ENCODE measurements at regions not wholly inside any gene's neighbourhood (a gene's known extent, or its start where the extent isn't known, plus 50 kb on each side); places are given as distances from the start of the nearest gene placed in this dataset.

DNA sequence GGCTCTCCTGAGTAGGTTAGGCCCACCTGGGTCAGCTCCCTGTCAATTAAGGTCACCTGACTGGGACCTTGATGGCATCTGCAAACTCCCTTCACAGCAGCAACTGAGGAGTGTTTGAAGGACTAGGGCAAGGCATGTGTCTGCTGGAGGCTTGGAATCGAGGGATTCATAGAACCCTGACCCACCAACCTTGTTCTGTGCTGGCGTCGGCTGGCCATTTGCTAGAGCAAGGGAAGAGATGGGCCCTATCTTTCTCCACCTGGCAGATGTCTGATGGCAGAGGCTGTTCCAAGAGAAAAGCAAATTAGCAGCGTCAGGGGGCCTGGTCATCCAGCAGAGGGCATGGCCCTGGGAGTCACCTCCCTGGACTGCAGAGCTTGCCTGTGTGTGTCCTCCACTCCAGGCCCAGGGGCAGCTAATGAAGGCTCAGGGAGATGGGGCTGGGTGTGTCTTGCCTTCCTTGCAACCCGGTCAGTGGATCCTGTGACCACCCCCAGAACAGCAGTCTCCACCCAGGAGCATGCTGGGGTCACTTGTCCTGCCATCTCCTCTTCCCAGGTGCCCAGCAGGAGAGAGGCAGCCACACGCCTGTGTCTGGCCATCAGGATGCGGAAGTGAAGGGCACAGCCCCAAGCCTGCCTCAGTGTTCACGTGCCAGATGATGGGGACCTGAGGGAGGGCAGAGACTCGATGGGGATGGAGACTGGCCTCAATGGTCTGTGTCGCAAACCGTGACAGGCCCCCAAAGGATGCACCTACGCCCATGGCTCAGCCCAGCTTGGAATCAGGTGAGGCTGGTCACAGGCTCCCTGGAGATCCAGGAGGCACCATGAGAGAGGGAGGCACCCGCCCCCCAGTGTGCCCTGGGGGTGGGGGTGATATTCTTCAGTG is 53.9 kb downstream of the BARX1 start:
- DNase-seq (ENCODE audit: low read depth in 1 of 2, low spot score in 1 of 2): no peak

DNA sequence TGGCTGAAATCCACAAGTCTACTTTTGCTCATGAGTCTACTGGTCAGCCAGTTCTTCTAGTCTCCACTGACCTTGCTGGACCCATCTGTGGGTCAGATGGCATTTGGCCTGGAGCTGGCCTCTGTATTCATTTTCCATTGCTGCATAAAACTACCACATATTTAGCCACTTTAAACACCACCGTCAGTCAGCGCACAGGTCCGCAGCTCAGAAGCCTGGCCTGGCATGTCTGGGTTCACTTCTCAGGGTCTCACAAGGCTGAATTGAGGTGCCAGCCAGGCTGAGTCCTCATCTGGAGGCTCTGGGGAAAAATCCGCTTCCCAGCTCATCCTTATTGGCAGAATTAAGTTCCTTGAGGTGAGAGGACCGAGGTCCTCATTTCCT is 54.7 kb downstream of the BARX1 start:
- DNase-seq (ENCODE audit: low read depth in 1 of 2, low spot score in 1 of 2): no peak

GRCh38 chr9:93899609-93900435 is 55.3 kb downstream of the BARX1 start:
- no peak for DNase-seq (ENCODE audit: low read depth in 1 of 2, low spot score in 1 of 2)

- DNase-seq (ENCODE audit: low read depth in 1 of 2, low spot score in 1 of 2): no peak
Observed at GRCh38 chr9:93898502-93899426, 56.4 kb downstream of the BARX1 start.

- DNase-seq (ENCODE audit: low read depth in 1 of 2, low spot score in 1 of 2): no peak
Observed at GRCh38 chr9:93898026-93898425, 57.1 kb downstream of the BARX1 start.

GRCh38 chr9:93897075-93897970 is 57.8 kb downstream of the BARX1 start:
- DNase-seq (ENCODE audit: low read depth in 1 of 2, low spot score in 1 of 2): no peak

GRCh38 chr9:93896496-93897033 is 58.6 kb downstream of the BARX1 start:
- DNase-seq (ENCODE audit: low read depth in 1 of 2, low spot score in 1 of 2): no peak

GRCh38 chr9:93896093-93896492 is 59.1 kb downstream of the BARX1 start:
- no peak for DNase-seq (ENCODE audit: low read depth in 1 of 2, low spot score in 1 of 2)

DNA sequence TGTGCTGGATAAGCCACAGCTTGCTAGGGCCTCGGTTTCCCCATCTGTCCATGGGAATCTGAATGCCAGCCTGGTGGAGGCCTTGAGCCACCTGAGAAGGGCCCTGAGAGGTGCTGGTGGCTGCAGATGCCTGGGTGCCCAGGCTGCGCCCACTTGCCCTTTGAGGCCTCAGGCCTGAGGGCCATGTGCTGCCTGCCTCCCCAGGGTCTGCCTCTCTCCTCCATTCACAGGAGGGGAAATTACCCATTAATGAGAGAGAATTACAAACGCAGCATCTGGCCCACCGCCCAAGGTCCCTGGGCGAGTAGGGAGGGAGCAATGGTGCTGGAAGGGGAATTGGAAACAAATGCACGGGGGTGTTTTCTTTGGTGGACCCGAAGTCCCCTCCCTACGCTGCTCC is 59.6 kb downstream of the BARX1 start:
- DNase-seq (ENCODE audit: low read depth in 1 of 2, low spot score in 1 of 2): no peak

GRCh38 chr9:93894691-93895079 is 60.5 kb downstream of the BARX1 start:
- DNase-seq (ENCODE audit: low read depth in 1 of 2, low spot score in 1 of 2): no peak

GRCh38 chr9:93893899-93894690 is 61.1 kb downstream of the BARX1 start:
- DNase-seq (ENCODE audit: low read depth in 1 of 2, low spot score in 1 of 2): no peak

DNA sequence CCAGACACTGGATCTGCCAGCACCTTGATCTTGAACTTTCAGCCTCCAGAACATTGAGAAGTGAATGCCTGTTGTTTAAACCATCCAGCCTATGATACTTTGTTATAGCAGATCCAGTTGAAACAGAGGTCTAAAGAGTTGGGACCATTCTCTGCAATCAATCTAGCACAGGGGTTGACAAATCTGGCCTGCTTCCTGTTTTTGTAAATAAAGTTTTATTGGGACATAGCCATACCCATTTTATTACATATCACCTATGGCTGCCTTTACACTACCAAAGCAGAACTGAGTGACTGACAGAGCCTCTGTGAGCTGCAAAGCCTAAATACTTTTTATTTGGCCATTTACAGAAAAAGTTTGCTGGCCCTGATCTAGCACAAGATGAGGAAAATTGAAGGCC is 62.0 kb downstream of the BARX1 start:
- DNase-seq (ENCODE audit: low read depth in 1 of 2, low spot score in 1 of 2): no peak

DNA sequence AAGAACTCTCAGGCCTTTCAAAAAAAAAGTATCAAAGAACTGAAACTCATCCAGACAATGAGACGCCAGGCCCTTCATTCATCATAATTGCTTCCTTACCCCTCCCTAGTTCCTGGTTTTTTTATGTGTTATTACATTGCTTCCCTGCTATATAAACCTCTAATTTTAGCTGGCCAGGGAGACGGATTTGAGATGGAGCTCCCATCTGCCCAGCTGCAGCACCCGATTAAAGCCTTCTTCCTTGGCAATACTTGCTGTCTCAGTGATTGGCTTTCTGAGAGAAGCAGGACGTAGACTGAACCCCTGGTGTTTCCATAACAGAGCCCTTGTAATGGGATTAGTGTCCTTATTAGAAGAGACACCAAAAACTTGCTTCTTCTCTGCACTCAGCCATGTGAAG is 62.4 kb downstream of the BARX1 start:
- DNase-seq (ENCODE audit: low read depth in 1 of 2, low spot score in 1 of 2): no peak

DNA sequence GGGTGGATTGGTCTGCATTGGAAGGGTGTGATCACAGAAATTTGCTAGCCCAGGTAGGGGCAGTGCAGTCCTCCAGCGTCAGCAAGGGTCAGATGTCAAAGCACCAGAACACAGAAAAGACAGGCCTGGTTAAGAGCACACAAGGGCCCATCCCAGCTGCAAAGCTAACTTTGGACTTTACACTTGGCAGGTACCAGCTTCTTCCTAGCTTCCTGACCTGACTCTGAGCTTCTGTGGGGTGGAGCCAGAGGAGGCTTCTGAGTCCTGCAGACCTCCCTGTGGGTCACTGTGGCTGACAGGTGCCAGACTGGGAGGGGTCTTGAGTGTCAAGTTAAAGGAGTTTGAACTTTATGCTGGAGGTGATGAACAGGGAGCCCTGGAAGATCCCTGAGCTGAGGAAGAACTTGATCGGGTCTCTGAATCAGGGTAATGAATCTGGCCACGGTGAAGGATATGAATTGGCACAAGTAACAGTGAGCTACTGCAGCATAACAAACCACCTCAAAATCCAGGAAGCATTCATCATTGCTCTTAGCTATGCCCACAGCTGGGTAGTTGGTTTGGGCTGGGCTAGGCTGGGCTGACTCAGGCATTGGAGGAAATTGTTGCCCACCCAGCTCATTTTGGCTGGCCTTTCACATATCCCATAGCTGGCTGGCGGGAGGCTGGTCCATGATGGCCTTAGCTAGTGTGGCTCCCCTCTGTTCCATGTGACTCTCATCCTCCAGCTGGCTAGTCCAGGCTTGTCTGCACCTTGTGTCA is 63.4 kb downstream of the BARX1 start:
- DNase-seq (ENCODE audit: low read depth in 1 of 2, low spot score in 1 of 2): no peak

- no peak for DNase-seq (ENCODE audit: low read depth in 1 of 2, low spot score in 1 of 2)
Observed at GRCh38 chr9:93891050-93891449, 64.1 kb downstream of the BARX1 start.

DNA sequence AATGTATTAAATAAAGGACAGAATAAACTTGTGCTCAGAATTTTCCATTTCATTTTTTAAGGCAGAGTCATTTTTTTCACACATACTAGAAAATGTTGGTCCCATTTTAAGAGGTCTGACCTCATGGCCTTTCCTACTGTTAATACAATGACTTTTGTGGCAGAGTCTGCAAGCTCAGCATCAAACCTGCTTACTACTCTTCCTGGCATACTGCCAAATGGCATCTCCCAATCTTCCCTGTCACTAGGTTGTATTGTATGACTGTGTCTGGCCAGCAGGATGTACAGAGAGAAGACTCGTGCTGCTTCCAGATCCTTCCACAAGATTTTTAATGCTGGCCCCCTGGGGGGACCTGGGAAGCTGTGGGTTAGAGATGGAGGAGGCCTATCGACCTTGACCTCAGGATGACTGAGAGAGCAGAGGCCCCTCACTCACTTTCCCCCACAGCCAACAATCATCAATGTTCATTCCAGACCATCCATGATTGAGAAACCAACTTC is 64.7 kb downstream of the BARX1 start:
- no peak for DNase-seq (ENCODE audit: low read depth in 1 of 2, low spot score in 1 of 2)

DNA sequence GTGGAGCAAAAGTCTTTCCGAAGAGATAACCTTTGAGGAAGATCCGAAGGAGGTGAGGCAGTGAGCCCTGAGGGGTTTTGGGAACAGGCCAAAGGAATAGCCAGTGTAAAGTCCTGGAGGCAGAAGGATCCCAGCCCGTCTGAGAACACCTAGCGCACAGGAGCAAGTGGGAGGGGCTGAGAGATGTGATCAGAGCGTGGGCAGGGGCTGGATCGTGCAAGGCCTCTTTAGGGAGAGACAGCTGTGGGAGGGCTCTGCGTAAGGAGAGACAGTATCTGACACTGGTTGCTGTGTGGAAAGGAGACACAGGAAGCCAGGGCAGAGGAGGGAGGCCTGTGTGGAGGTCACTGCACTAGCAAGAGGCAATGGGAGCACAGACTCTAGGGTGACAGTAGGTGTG is 68.2 kb downstream of the BARX1 start:
- DNase-seq (ENCODE audit: low read depth in 1 of 2, low spot score in 1 of 2): no peak

- DNase-seq (ENCODE audit: low read depth in 1 of 2, low spot score in 1 of 2): no peak
Observed at GRCh38 chr9:93884808-93885207, 70.3 kb downstream of the BARX1 start.
